WTC11 (cell line): ENCODE measurements at regions not wholly inside any gene's neighbourhood (a gene's known extent, or its start where the extent isn't known, plus 50 kb on each side); places are given as distances from the start of the nearest gene placed in this dataset.

ENCODE experiments used
- ATAC-seq: fragments of 200-7000 bp; cut with Tn5 transposase; 2 replicates; pipeline ENCODE4 v1.10.0; 2021; ENCODE audit warnings: mild to moderate bottlenecking, moderate library complexity
- CTCF ChIA-PET: fragments of 300-600 bp; sonication (Branson Sonifier 250); formaldehyde crosslinking; loops from one replicate; lab custom pipeline; 2021; ENCODE audit warnings: antibody characterized with exemption; lab: Charles Lee
- POLR2A ChIA-PET: fragments of 350-600 bp; sonication (Branson Sonifier 250); formaldehyde crosslinking; loops from one replicate; lab custom pipeline; 2021; ENCODE audit warnings: antibody characterized with exemption; lab: Charles Lee
- DNase-seq: peaks from one replicate; pipeline ENCODE4 v3.0.0; 2021; ENCODE audit warnings: low spot score
- H3K27ac Mint-ChIP-seq: 2 replicates; pipeline ENCODE4 v1.8.0; 2021; ENCODE audit warnings: mixed read lengths
- H3K27me3 Mint-ChIP-seq: 2 replicates; pipeline ENCODE4 v1.8.0; 2021; ENCODE audit warnings: low read depth, mild to moderate bottlenecking, moderate library complexity, mixed read lengths
- H3K36me3 Mint-ChIP-seq: 2 replicates; pipeline ENCODE4 v1.8.0; 2021; ENCODE audit warnings: mixed read lengths
- H3K4me1 Mint-ChIP-seq: 2 replicates; pipeline ENCODE4 v1.8.0; 2022; ENCODE audit warnings: mixed read lengths
- H3K4me3 Mint-ChIP-seq: 2 replicates; pipeline ENCODE4 v1.8.0; 2021; ENCODE audit warnings: mild to moderate bottlenecking, moderate library complexity, mixed read lengths
- H3K9me3 Mint-ChIP-seq: 2 replicates; pipeline ENCODE4 v1.8.0; 2021; ENCODE audit warnings: mixed read lengths
- ATF3 ChIP-seq: sonication (generic); formaldehyde crosslinking; conservative IDR thresholded peaks from 2 replicates; pipeline ENCODE4 v1.8.1; 2022; ENCODE audit warnings: mild to moderate bottlenecking, missing genetic modification reagents
- CREM ChIP-seq: sonication (generic); formaldehyde crosslinking; IDR thresholded peaks from 2 replicates; pipeline ENCODE4 v1.8.1; 2022; ENCODE audit warnings: mild to moderate bottlenecking, missing genetic modification reagents, moderate library complexity
- E2F5 ChIP-seq: sonication (generic); formaldehyde crosslinking; IDR thresholded peaks from 2 replicates; pipeline ENCODE4 v1.8.1; 2022; ENCODE audit warnings: mild to moderate bottlenecking, moderate library complexity, missing genetic modification reagents
- ESRRA ChIP-seq: sonication (generic); formaldehyde crosslinking; IDR thresholded peaks from 2 replicates; pipeline ENCODE4 v1.8.1; 2022; ENCODE audit warnings: mild to moderate bottlenecking, missing genetic modification reagents, borderline replicate concordance
- FOXJ3 ChIP-seq: sonication (generic); formaldehyde crosslinking; IDR thresholded peaks from 2 replicates; pipeline ENCODE4 v1.9.0; 2021; ENCODE audit warnings: missing genetic modification reagents, mild to moderate bottlenecking, borderline replicate concordance
- FOXP1 ChIP-seq: sonication (generic); formaldehyde crosslinking; IDR thresholded peaks from 2 replicates; pipeline ENCODE4 v1.8.0; 2022; ENCODE audit warnings: missing genetic modification reagents, mild to moderate bottlenecking, moderate library complexity, borderline replicate concordance
- HMGXB4 ChIP-seq: sonication (generic); formaldehyde crosslinking; IDR thresholded peaks from 2 replicates; pipeline ENCODE4 v1.8.1; 2023; ENCODE audit warnings: mild to moderate bottlenecking, moderate library complexity, missing genetic modification reagents
- RELA ChIP-seq: sonication (generic); formaldehyde crosslinking; IDR thresholded peaks from 2 replicates; pipeline ENCODE4 v1.8.1; 2022; ENCODE audit warnings: missing genetic modification reagents, mild to moderate bottlenecking, borderline replicate concordance
- USF1 ChIP-seq: sonication (generic); formaldehyde crosslinking; IDR thresholded peaks from 2 replicates; pipeline ENCODE4 v1.8.0; 2022; ENCODE audit warnings: mild to moderate bottlenecking, missing genetic modification reagents
- ZNF121 ChIP-seq: sonication (generic); formaldehyde crosslinking; IDR thresholded peaks from 2 replicates; pipeline ENCODE4 v1.8.0; 2023; ENCODE audit warnings: missing genetic modification reagents
- ZNF263 ChIP-seq: sonication (generic); formaldehyde crosslinking; IDR thresholded peaks from 2 replicates; pipeline ENCODE4 v1.8.1; 2022; ENCODE audit warnings: low read depth, mild to moderate bottlenecking, moderate library complexity, missing genetic modification reagents
- ZNF396 ChIP-seq: fragments of 250-450 bp; sonication (Bioruptor Pico); IDR thresholded peaks from 2 replicates; pipeline ENCODE4 v1.8.0; 2021; ENCODE audit warnings: mild to moderate bottlenecking, moderate library complexity, borderline replicate concordance
- ZNF423 ChIP-seq: fragments of 250-450 bp; sonication (Bioruptor Pico); IDR thresholded peaks from 2 replicates; pipeline ENCODE4 v2.1.2; 2022; ENCODE audit warnings: mild to moderate bottlenecking, moderate library complexity
- ZNF425 ChIP-seq: fragments of 250-450 bp; sonication (Bioruptor Pico); conservative IDR thresholded peaks from 2 replicates; pipeline ENCODE4 v1.9.0; 2021; ENCODE audit warnings: mild to moderate bottlenecking
- ZNF532 ChIP-seq: fragments of 250-450 bp; sonication (Bioruptor Pico); IDR thresholded peaks from 2 replicates; pipeline ENCODE4 v1.9.0; 2021; ENCODE audit warnings: mild to moderate bottlenecking, borderline replicate concordance
- TF ChIP-seq, protein P1 (sequence below): sonication (generic); formaldehyde crosslinking; IDR thresholded peaks from 2 replicates; pipeline ENCODE4 v1.8.0; 2023; ENCODE audit warnings: missing genetic modification reagents

DNA sequence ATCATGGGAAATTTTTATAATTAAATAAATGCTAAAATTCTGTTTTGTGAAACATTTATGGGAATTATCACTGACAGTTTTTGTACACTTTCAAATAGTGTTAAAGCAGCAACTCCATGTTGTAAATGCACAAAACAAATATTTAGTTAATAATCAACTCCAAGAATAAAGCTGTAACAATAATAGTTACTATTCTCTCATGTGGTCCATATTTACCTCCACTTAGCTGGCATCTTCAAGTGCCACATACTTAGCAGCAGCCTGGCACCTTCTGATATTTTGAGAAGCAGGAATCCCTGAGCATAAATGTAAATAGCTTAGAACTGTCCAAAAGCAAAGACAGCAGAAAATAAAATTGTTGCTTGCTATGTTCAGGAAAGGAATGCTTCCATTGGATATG, 154.3 kb downstream of the KDM5D start (continued):
- TF ChIP-seq ZNF532 (CRISPR knock-in tag), result no peak
- TF ChIP-seq ZNF121 (CRISPR knock-in tag), result no peak
- TF ChIP-seq E2F5 (CRISPR knock-in tag), result no peak
- TF ChIP-seq ZNF425 (CRISPR knock-in tag), result no peak

DNA sequence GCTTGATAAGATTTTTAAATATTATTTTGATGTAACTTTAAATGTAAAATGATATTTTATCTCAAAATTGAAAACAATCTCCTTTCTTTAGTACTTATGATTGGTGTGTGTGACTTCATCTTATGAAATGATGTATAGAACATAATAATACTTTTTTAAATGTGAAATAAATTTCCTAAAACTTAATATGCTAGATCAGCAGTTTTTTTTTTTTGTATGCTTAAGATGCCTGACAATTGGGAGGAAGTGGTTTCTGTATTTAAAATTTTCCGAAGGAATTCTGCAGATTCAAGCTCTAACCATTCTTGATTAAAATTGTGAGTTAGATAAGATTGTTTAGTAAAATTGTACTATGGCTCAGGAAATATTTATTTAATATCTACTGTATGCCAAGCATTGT, 154.9 kb downstream of the KDM5D start:
- POLR2A ChIA-PET, result no interaction called here
- H3K27ac Mint-ChIP-seq, result no peak overlapping the region
- H3K36me3 Mint-ChIP-seq, result peaks cover 48% of the 10 kb centered on the region
- DNase-seq, result no peak
- H3K27me3 Mint-ChIP-seq, result no peaks in the 10 kb centered on the region
- no peak overlapping the region for H3K4me3 Mint-ChIP-seq
- no peak for TF ChIP-seq RELA (CRISPR knock-in tag)
- TF ChIP-seq, all 79 proteins: peak for 0
- H3K9me3 Mint-ChIP-seq, result peaks cover 7% of the 10 kb centered on the region
- H3K4me1 Mint-ChIP-seq, result no peaks in the 10 kb centered on the region; the same call in 1 of the 2 replicates
- CTCF ChIA-PET, result no interaction called here
- no peak for ATAC-seq

DNA sequence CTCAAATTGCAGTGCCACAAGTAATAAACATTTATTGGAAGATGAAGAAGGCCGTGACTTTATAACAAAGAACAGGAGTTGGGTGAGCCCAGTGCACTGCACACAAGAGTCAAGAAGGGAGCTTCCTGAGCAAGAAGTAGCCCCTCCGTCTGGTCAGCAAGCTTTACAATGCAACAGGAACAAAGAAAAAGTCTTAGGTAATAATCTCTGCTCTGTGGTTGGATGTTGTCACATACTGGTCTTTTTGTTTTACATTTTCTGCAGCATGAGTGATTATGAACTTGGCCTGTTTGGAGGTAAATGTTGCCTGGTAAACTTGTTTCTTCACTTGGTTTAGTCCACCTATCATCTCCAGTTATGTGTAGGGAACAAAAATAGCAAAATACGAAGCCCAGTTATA, 157.2 kb downstream of the KDM5D start:
- Mint-ChIP-seq H3K4me1 (no peaks in the 10 kb centered on the region; the same call in 1 of the 2 replicates), H3K36me3 (peaks cover 52% of the 10 kb centered on the region), H3K4me3 (no peak overlapping the region), H3K27me3 (no peaks in the 10 kb centered on the region), H3K9me3 (peaks cover 14% of the 10 kb centered on the region), H3K27ac (no peak overlapping the region)
- DNase-seq, result no peak
- ChIA-PET CTCF (no interaction called here), POLR2A (no interaction called here)
- ATAC-seq, result no peak
- no peak for TF ChIP-seq FOXP1
- no peak for TF ChIP-seq HMGXB4 (CRISPR knock-in tag)
- no peak for TF ChIP-seq ZNF263
- TF ChIP-seq ESRRA (CRISPR knock-in tag), result no peak
- TF ChIP-seq ZNF532 (CRISPR knock-in tag), result no peak
- no peak for TF ChIP-seq CREM (CRISPR knock-in tag)
- TF ChIP-seq ATF3, result no peak
- TF ChIP-seq, protein P1, sequence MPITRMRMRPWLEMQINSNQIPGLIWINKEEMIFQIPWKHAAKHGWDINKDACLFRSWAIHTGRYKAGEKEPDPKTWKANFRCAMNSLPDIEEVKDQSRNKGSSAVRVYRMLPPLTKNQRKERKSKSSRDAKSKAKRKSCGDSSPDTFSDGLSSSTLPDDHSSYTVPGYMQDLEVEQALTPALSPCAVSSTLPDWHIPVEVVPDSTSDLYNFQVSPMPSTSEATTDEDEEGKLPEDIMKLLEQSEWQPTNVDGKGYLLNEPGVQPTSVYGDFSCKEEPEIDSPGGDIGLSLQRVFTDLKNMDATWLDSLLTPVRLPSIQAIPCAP (CRISPR knock-in tag), result no peak
- no peak for TF ChIP-seq ZNF396
- no peak for TF ChIP-seq ZNF423 (CRISPR knock-in tag)
- TF ChIP-seq FOXJ3 (CRISPR knock-in tag), result no peak
- TF ChIP-seq USF1 (CRISPR knock-in tag), result no peak
